Colonic mucosa (tissue), 4 donors: ENCODE measurements at regions not wholly inside any gene's neighbourhood (a gene's known extent, or its start where the extent isn't known, plus 50 kb on each side); places are given as distances from the start of the nearest gene placed in this dataset.

Source experiments
- DNase-seq: peaks from one replicate; pipeline ENCODE4 v3.0.0-alpha.2; 2020
- H3K27ac ChIP-seq: fragments of 200-600 bp; one replicate; pipeline ENCODE4 v1.8.0; 2021
- H3K27me3 ChIP-seq: fragments of 200-600 bp; one replicate; pipeline ENCODE4 v1.8.0; 2021
- H3K36me3 ChIP-seq: fragments of 200-600 bp; one replicate; pipeline ENCODE4 v1.8.0; 2021
- H3K4me1 ChIP-seq: fragments of 200-600 bp; one replicate; pipeline ENCODE4 v1.8.0; 2021; ENCODE audit warnings: mild to moderate bottlenecking
- H3K4me3 ChIP-seq: fragments of 200-600 bp; one replicate; pipeline ENCODE4 v1.8.0; 2021
- H3K9ac ChIP-seq, 2 donors: one replicate each; pipeline ENCODE4 v1.7.0; 2013; ENCODE audit warnings: control low read depth in 2 of 2, low read depth in 2 of 2, low read length in 2 of 2
- H3K9me3 ChIP-seq: fragments of 200-600 bp; one replicate; pipeline ENCODE4 v1.8.0; 2021
- intact Hi-C: fragments of 100-400 bp; cut with DNase I; formaldehyde crosslinking; loops from one replicate; pipeline ENCODE4 v1.14.1; 2022
- TF ChIP-seq, protein P1 (sequence below): fragments of 200-600 bp; IDR thresholded peaks from one replicate; pipeline ENCODE4 v1.8.0; 2022; ENCODE audit warnings: antibody characterized with exemption, mild to moderate bottlenecking
- donor health status: healthy.
- donor health status: DM: no; HTN: no; CAD: no.
- donor health status: DM: no; HTN: no; CAD: no.

DNA sequence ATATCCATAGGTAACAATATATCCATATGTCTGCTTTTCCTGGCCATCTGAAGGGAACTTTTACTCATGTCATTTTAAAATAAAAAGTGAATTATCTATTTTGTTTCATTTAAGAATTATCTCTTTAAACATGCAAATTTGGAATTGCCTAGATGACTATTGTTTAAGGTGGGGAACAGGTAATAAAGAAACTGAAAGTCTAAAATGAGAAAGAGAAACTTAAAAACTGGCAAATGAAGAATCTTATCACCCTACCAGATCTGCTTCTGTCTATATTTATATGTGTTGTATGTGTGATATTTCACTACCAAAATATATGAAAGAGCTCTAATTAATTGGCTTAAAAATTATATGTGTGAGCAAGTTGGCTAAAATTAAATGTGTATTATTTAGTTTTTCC lies 243.2 kb upstream of the KCNH7 start:
- Histone ChIP-seq H3K4me3 (no peak overlapping the region), H3K9me3 (no peaks in the 10 kb centered on the region), H3K4me1 (no peaks in the 10 kb centered on the region), H3K36me3 (no peaks in the 10 kb centered on the region), H3K27me3 (no peaks in the 10 kb centered on the region), H3K9ac (no peak overlapping the region), H3K27ac (no peak overlapping the region)
- DNase-seq, result no peak
- intact Hi-C loops, result no loop called here
- TF ChIP-seq, protein P1, sequence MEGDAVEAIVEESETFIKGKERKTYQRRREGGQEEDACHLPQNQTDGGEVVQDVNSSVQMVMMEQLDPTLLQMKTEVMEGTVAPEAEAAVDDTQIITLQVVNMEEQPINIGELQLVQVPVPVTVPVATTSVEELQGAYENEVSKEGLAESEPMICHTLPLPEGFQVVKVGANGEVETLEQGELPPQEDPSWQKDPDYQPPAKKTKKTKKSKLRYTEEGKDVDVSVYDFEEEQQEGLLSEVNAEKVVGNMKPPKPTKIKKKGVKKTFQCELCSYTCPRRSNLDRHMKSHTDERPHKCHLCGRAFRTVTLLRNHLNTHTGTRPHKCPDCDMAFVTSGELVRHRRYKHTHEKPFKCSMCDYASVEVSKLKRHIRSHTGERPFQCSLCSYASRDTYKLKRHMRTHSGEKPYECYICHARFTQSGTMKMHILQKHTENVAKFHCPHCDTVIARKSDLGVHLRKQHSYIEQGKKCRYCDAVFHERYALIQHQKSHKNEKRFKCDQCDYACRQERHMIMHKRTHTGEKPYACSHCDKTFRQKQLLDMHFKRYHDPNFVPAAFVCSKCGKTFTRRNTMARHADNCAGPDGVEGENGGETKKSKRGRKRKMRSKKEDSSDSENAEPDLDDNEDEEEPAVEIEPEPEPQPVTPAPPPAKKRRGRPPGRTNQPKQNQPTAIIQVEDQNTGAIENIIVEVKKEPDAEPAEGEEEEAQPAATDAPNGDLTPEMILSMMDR, result no peak

DNA sequence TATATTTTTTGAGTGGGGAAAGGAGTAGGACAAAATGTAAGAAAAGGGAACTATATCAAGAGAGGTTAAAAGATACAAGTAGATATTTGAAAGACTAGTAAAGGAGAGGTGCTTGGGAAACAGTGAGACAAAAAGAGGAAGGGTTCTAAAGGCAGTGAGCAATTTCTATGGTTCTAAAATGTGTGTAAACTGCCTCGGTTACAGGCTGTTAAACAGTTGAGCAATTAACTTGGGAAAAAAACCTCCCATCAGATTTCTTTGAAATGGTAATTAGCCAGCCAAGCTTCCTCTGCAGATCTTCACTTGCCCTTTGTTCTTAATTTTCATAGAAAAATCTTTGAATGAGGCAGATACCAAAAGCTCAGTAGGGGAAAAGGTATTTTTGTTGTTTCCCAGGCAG lies 238.7 kb upstream of the KCNH7 start:
- Histone ChIP-seq H3K36me3 (no peaks in the 10 kb centered on the region), H3K4me3 (no peak overlapping the region), H3K27ac (no peak overlapping the region), H3K9ac (no peak overlapping the region), H3K27me3 (no peaks in the 10 kb centered on the region), H3K9me3 (no peaks in the 10 kb centered on the region), H3K4me1 (no peaks in the 10 kb centered on the region)
- DNase-seq, result no peak
- intact Hi-C loops, result no loop called here
- TF ChIP-seq, protein P1, result no peak

DNA sequence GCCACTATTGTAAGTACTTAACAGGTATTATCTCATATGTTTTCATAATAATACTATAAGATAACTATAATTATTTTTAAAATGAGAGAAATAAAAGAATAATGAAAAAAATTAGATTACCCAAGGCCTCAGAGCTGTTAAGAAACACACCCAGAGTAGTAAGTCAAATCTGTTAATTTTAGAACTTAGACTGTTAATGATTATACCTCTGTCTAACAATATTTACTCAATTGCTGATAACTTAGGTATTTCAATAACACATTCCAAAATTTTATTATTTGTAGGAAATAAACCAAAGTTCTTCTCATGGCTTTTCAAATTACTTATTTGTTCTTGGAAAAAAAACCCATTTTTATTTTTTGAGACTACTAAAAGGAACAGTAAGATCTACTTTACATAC lies 227.5 kb upstream of the KCNH7 start:
- no peak overlapping the region for H3K27ac ChIP-seq
- no peaks in the 10 kb centered on the region for H3K36me3 ChIP-seq
- no peaks in the 10 kb centered on the region for H3K4me1 ChIP-seq
- H3K9ac ChIP-seq, result no peak overlapping the region
- H3K4me3 ChIP-seq, result no peak overlapping the region
- TF ChIP-seq, protein P1, result no peak
- no peak for DNase-seq
- no peaks in the 10 kb centered on the region for H3K9me3 ChIP-seq
- H3K27me3 ChIP-seq, result no peaks in the 10 kb centered on the region
- intact Hi-C loops, result no loop called here

DNA sequence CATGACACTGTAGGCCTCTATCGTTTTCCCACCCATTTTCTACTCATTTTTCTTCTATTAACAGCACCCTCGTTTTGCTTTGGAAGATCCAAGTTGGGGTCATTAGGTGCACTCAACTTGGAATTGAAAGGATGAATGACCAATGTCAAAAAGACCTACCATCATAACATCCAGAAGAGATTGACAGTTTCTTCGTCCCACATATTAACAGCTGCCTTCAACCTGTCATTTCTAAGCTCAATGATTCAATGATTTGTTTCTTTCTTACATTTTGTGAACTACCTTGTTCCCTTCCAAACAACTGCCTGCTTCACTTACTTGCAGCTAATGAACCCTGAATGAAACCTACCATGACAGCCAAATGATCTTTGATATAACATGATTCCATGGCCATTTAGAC lies 224.0 kb upstream of the KCNH7 start:
- intact Hi-C loops, result no loop called here
- no peaks in the 10 kb centered on the region for H3K4me1 ChIP-seq

DNA sequence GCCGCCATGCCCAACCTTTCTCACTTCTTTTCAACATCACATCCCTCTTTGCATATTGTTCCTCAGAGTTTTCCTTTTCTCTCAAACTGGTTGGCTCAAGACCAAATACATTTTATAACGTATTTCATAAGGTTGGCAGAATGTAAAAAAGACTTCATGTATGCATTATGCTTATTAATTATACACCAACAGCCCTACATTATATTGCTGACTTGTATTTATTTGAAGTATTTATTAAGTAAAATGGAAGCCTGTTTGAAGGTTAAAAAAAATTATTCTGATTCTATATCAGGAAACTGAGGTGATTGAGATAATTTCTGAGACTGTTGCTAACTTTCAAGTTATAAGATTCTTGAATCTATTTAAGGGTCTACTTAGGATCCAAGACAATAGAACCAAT lies 208.0 kb upstream of the KCNH7 start:
- H3K4me3 ChIP-seq, result no peak overlapping the region
- H3K9ac ChIP-seq, result no peak overlapping the region
- no peaks in the 10 kb centered on the region for H3K9me3 ChIP-seq
- no peaks in the 10 kb centered on the region for H3K4me1 ChIP-seq
- no peaks in the 10 kb centered on the region for H3K27me3 ChIP-seq
- TF ChIP-seq, protein P1, result no peak
- DNase-seq, result no peak
- no peaks in the 10 kb centered on the region for H3K36me3 ChIP-seq
- intact Hi-C loops, result no loop called here
- no peak overlapping the region for H3K27ac ChIP-seq

More for the DNA sequence above, 224.0 kb upstream of the KCNH7 start:
- no peak overlapping the region for H3K9ac ChIP-seq
- no peak overlapping the region for H3K4me3 ChIP-seq
- no peaks in the 10 kb centered on the region for H3K9me3 ChIP-seq
- TF ChIP-seq, protein P1, result no peak
- H3K27me3 ChIP-seq, result no peaks in the 10 kb centered on the region
- DNase-seq, result no peak
- H3K36me3 ChIP-seq, result no peaks in the 10 kb centered on the region
- no peak overlapping the region for H3K27ac ChIP-seq

DNA sequence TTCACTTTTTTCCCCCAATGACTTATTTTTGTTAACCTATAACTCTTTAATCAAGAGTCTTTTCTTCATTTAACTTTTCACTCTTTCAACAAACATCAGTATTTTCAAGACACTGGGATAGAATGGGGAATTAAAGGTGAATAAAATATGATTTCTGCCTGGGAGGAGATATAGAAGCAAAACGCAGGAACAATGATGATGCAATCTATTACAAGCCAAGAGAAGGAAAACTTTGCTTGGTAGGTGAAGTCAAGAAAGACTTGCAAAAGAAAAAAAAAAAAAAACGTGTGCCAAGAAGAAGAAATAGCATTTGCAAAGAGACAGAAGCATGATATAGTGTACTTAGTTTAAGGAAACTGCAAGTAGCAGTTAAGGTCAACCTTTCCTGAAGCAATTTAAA lies 207.3 kb upstream of the KCNH7 start:
- no peaks in the 10 kb centered on the region for H3K9me3 ChIP-seq
- no peaks in the 10 kb centered on the region for H3K36me3 ChIP-seq
- intact Hi-C loops, result no loop called here
- TF ChIP-seq, protein P1, result no peak
- no peak for DNase-seq
- H3K27ac ChIP-seq, result no peak overlapping the region
- H3K4me1 ChIP-seq, result no peaks in the 10 kb centered on the region
- H3K4me3 ChIP-seq, result no peak overlapping the region
- H3K9ac ChIP-seq, result no peak overlapping the region
- no peaks in the 10 kb centered on the region for H3K27me3 ChIP-seq
